Right lobe of liver (tissue), 6 donors: ENCODE measurements at regions not wholly inside any gene's neighbourhood (a gene's known extent, or its start where the extent isn't known, plus 50 kb on each side); places are given as distances from the start of the nearest gene placed in this dataset.

Experiments used
- ATAC-seq, 4 donors: fragments of 200-7000 bp; cut with Tn5 transposase; one replicate each; pipeline ENCODE4 v1.9.1; 2020; ENCODE audit warnings: mild to moderate bottlenecking in 4 of 4, moderate library complexity in 4 of 4
- DNase-seq, 3 donors: peaks; one replicate each; pipeline ENCODE4 v3.0.0-alpha.2; 2020
- H3K27ac ChIP-seq, 3 donors: fragments of 200-600 bp; one replicate each; pipeline ENCODE4 v1.8.0; 2022
- H3K27me3 ChIP-seq, 2 donors: fragments of 200-600 bp; one replicate each; pipeline ENCODE4 v1.8.0; 2022
- H3K36me3 ChIP-seq, 4 donors: fragments of 200-600 bp; sonication (generic) in 1 of 4; one replicate each; pipeline versions ENCODE4 v1.5.1 to v1.8.0; 2017 to 2022; ENCODE audit warnings: control low read depth in 1 of 4
- H3K4me1 ChIP-seq, 4 donors: fragments of 200-600 bp; sonication (generic) in 1 of 4; one replicate each; pipeline versions ENCODE4 v1.5.1 to v1.8.0; 2017 to 2022; ENCODE audit warnings: control low read depth in 1 of 4
- H3K4me3 ChIP-seq, 3 donors: fragments of 200-600 bp; one replicate each; pipeline ENCODE4 v1.8.0; 2022
- H3K9me3 ChIP-seq, 4 donors: fragments of 200-600 bp; sonication (generic) in 1 of 4; one replicate each; pipeline versions ENCODE4 v1.5.1 to v1.8.0; 2017 to 2022; ENCODE audit warnings: control low read depth in 1 of 4
- POLR2A ChIP-seq: fragments of 450-650 bp; IDR thresholded peaks from one replicate; pipeline ENCODE4 v1.6.1; 2017; ENCODE audit warnings: antibody characterized with exemption, mild to moderate bottlenecking
- WGBS: methylation state at CpG from one replicate; pipeline ENCODE4 v1.1.6; 2018; ENCODE audit warnings: low coverage, low lambda C conversion rate; ENCODE audit not compliant: insufficient coverage; ENCODE audit errors: missing lambda C conversion rate; 5-methylcytosine and 5-hydroxymethylcytosine counted together
- intact Hi-C, 2 donors: fragments of 100-400 bp; cut with DNase I; formaldehyde crosslinking; loops; one replicate each; pipeline versions ENCODE4 v1.11.2 to v1.14.1; 2022
- TF ChIP-seq, protein P1 (sequence below), 4 donors: fragments of 200-600 bp in 3 of 4; fragments of 450-650 bp in 1 of 4; IDR thresholded peaks; one replicate each; pipeline versions ENCODE4 v1.5.1 to v1.8.0; 2016 to 2022; ENCODE audit warnings: antibody characterized with exemption in 4 of 4, mild to moderate bottlenecking in 2 of 4
- donor health status: DM: no; HTN: yes; CAD: no.
- donor health status: DM: no; HTN: no; CAD: no.
- donor health status: DM: no; HTN: no; CAD: no.
- donor health status: DM: no; HTN: yes; CAD: no.
- donor health status: DM: no; HTN: yes; CAD: no.

GRCh38 chr12:16458521-16459078 is 111.2 kb downstream of the MGST1 start:
- no peak for DNase-seq
- H3K4me3 ChIP-seq: no peak overlapping the region
- no peaks in the 10 kb centered on the region for H3K27me3 ChIP-seq
- H3K9me3 ChIP-seq: no peaks in the 10 kb centered on the region
- no peaks in the 10 kb centered on the region for H3K36me3 ChIP-seq
- ATAC-seq: no peak
- intact Hi-C loops: no loop called here
- no peaks in the 10 kb centered on the region for H3K4me1 ChIP-seq
- H3K27ac ChIP-seq: no peak overlapping the region
- WGBS: 57% methylated on average over 2 of the region's 2 CpGs
- TF ChIP-seq, protein P1, sequence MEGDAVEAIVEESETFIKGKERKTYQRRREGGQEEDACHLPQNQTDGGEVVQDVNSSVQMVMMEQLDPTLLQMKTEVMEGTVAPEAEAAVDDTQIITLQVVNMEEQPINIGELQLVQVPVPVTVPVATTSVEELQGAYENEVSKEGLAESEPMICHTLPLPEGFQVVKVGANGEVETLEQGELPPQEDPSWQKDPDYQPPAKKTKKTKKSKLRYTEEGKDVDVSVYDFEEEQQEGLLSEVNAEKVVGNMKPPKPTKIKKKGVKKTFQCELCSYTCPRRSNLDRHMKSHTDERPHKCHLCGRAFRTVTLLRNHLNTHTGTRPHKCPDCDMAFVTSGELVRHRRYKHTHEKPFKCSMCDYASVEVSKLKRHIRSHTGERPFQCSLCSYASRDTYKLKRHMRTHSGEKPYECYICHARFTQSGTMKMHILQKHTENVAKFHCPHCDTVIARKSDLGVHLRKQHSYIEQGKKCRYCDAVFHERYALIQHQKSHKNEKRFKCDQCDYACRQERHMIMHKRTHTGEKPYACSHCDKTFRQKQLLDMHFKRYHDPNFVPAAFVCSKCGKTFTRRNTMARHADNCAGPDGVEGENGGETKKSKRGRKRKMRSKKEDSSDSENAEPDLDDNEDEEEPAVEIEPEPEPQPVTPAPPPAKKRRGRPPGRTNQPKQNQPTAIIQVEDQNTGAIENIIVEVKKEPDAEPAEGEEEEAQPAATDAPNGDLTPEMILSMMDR (IDR thresholded peaks at IDR 0.05): no peak
- TF ChIP-seq POLR2A: no peak

GRCh38 chr12:16467272-16467671 is 119.8 kb downstream of the MGST1 start:
- TF ChIP-seq, protein P1 (IDR thresholded peaks at IDR 0.05): no peak
- TF ChIP-seq POLR2A: no peak
- DNase-seq (no peak), ATAC-seq (no peak)
- Histone ChIP-seq H3K9me3 (no peaks in the 10 kb centered on the region), H3K4me3 (no peak overlapping the region), H3K4me1 (no peaks in the 10 kb centered on the region), H3K36me3 (no peaks in the 10 kb centered on the region), H3K27ac (no peak overlapping the region), H3K27me3 (no peaks in the 10 kb centered on the region)
- intact Hi-C loops: no loop called here

DNA sequence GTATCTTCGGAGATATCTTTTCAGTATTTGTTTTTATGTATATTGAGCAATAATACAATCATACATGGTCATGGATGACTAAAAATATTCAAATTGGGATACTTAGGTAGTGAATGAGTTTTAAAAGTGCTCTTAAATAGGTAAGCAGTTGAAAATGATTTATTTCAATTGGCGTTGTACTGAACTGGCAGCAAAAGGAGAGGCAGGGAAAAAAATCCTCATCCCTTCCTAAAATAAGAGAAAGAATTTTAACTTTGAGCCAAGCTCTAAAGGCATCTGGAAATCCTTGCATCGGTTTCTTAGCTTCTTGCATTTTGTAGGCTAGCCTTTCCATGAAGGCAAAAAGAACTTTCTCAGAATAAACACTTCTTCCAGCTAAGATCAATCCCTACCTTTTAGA is 125.2 kb downstream of the MGST1 start:
- 56% methylated on average over 3 of the region's 3 CpGs for WGBS
- DNase-seq (no peak), ATAC-seq (no peak)
- no peaks in the 10 kb centered on the region for H3K36me3 ChIP-seq
- no peaks in the 10 kb centered on the region for H3K27me3 ChIP-seq
- intact Hi-C loops: no loop called here
- no peaks in the 10 kb centered on the region for H3K4me1 ChIP-seq
- no peak overlapping the region for H3K4me3 ChIP-seq
- no peak overlapping the region for H3K27ac ChIP-seq
- TF ChIP-seq, protein P1 (IDR thresholded peaks at IDR 0.05): no peak
- no peak for TF ChIP-seq POLR2A
- H3K9me3 ChIP-seq: no peaks in the 10 kb centered on the region

DNA sequence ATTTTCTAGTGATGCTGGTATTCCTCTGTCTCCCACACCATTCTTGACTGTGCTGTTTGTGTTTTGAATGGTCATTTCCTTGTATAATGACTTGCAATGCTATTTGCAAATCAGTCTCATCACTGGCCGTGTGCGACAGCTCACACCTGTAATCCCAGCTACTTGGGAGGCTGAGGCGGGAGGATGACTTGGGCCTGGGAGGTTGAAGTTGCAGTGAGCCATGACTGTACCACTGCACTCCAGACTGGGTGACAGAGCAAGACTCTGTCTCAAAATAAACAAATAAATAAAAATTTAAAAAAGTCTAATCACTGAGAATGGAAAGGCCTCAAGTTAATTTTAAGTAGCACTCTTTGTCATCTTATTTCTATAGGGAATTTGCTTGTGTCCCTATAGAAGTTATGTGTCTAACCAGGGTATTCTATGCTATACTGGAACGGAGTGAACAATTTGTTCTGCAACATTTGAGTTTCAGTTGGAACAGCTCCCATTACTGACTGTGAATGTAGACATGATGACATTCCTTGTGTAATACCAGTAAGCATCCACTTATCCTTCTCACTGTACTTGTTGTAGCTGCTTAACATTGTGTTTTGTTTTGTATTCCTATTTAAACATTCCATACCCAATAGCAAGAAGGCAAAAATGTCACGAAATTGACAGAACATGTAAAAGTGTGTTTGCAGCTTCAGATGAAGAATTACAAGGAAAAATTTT is 126.3 kb downstream of the MGST1 start:
- intact Hi-C loops: no loop called here
- H3K27ac ChIP-seq: no peak overlapping the region

More for the DNA sequence above, 126.3 kb downstream of the MGST1 start:
- Histone ChIP-seq H3K36me3 (no peaks in the 10 kb centered on the region), H3K27me3 (no peaks in the 10 kb centered on the region), H3K4me3 (no peak overlapping the region), H3K9me3 (no peaks in the 10 kb centered on the region), H3K4me1 (no peaks in the 10 kb centered on the region)
- DNase-seq: no peak
- WGBS: 69% methylated on average over 5 of the region's 5 CpGs
- ATAC-seq: peak; percentile 42 to 88 (median 48)
- TF ChIP-seq, protein P1 (IDR thresholded peaks at IDR 0.05): no peak
- no peak for TF ChIP-seq POLR2A
